ENCODE measurements at regions not wholly inside any gene's neighbourhood (a gene's known extent, or its start where the extent isn't known, plus 50 kb on each side); places are given as distances from the start of the nearest gene placed in this dataset.

GRCh38 chr11:15580056-15580774 is 465.5 kb downstream of the INSC start:
- no peak for DNase-seq (ENCODE audit: low read depth in 2 of 2)

GRCh38 chr11:15580775-15581095 is 466.0 kb downstream of the INSC start:
- DNase-seq (ENCODE audit: low read depth in 2 of 2) = no peak

- DNase-seq (ENCODE audit: low read depth in 2 of 2) = no peak
Observed at GRCh38 chr11:15584158-15584557, 469.4 kb downstream of the INSC start.

- no peak for DNase-seq (ENCODE audit: low read depth in 2 of 2)
Observed at GRCh38 chr11:15585602-15586331, 471.0 kb downstream of the INSC start.

GRCh38 chr11:15586741-15587473 is 472.2 kb downstream of the INSC start:
- no peak for DNase-seq (ENCODE audit: low read depth in 2 of 2)

GRCh38 chr11:15589070-15589626 is 474.4 kb downstream of the INSC start:
- no peak for DNase-seq (ENCODE audit: low read depth in 2 of 2)

- DNase-seq (ENCODE audit: low read depth in 2 of 2) = no peak
Observed at GRCh38 chr11:15590132-15590531, 475.4 kb downstream of the INSC start.

- DNase-seq (ENCODE audit: low read depth in 2 of 2) = no peak
Observed at GRCh38 chr11:15591112-15591537, 476.4 kb downstream of the INSC start.

- no peak for DNase-seq (ENCODE audit: low read depth in 2 of 2)
Observed at GRCh38 chr11:15594607-15595006, 479.9 kb downstream of the INSC start.

- no peak for DNase-seq (ENCODE audit: low read depth in 2 of 2)
Observed at GRCh38 chr11:15599376-15599775, 484.7 kb downstream of the INSC start.

- DNase-seq (ENCODE audit: low read depth in 2 of 2) = no peak
Observed at GRCh38 chr11:15602047-15602446, 487.3 kb downstream of the INSC start.

- DNase-seq (ENCODE audit: low read depth in 2 of 2) = no peak
Observed at GRCh38 chr11:15602785-15603567, 488.3 kb downstream of the INSC start.

GRCh38 chr11:15605094-15605493 is 490.4 kb downstream of the INSC start:
- DNase-seq (ENCODE audit: low read depth in 2 of 2) = no peak

GRCh38 chr11:15607361-15608036 is 492.8 kb downstream of the INSC start:
- no peak for DNase-seq (ENCODE audit: low read depth in 2 of 2)

- DNase-seq (ENCODE audit: low read depth in 2 of 2) = no peak
Observed at GRCh38 chr11:15609445-15609844, 494.7 kb downstream of the INSC start.

- DNase-seq (ENCODE audit: low read depth in 2 of 2) = no peak
Observed at GRCh38 chr11:15610881-15611280, 496.2 kb downstream of the INSC start.

- no peak for DNase-seq (ENCODE audit: low read depth in 2 of 2)
Observed at GRCh38 chr11:15613251-15613650, 498.5 kb downstream of the INSC start.

GRCh38 chr11:15613789-15614188 is 499.1 kb downstream of the INSC start:
- DNase-seq (ENCODE audit: low read depth in 2 of 2) = no peak

GRCh38 chr11:15615398-15616096 is 500.8 kb downstream of the INSC start:
- no peak for DNase-seq (ENCODE audit: low read depth in 2 of 2)
